GM21717 (cell line): ENCODE measurements at regions not wholly inside any gene's neighbourhood (a gene's known extent, or its start where the extent isn't known, plus 50 kb on each side); places are given as distances from the start of the nearest gene placed in this dataset.
"Not testable (repeated sequence)": the region's sequence is repeated elsewhere in the genome, so short reads cannot be mapped to it uniquely, and the experiment has no call there.

Source experiments
- ATAC-seq: cut with Tn5 transposase; IDR thresholded peaks from one replicate; pipeline ENCODE4 v1.9.1; 2021; ENCODE audit warnings: mild to moderate bottlenecking, moderate library complexity; ENCODE audit not compliant: unreplicated experiment

DNA sequence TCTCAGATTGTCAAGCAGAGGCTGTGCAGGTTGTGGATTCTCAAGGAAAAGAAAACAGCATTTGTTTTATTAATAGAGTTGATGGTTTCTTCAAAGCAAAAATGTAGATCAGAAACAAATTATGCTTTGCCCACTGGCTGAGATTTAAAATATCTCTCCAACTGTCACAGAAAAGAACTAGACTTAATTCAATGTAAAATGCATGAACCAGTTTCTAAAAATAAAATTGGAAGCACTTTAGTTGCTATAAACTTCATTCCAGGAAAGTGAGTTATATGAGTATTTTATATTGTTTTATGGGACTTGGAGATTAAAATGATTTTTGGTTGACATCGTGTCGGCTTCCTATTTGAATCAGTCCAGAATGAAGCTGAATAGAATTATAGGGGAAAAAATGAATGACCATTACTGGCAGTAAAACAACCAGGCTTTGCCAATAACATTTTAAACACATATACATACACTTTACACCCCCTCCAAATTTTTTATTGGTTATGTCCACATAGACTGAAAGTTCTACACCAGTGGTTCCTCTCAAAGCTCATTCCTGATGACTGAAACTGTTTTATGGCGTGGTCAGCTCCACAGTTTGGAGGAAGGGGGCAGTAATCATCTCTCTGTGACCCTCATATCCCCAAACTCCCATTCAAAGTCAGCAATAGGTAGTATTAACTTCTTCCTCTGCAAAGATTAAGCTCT lies 55.5 kb upstream of the DAAM1 start:
- ATAC-seq = no peak

DNA sequence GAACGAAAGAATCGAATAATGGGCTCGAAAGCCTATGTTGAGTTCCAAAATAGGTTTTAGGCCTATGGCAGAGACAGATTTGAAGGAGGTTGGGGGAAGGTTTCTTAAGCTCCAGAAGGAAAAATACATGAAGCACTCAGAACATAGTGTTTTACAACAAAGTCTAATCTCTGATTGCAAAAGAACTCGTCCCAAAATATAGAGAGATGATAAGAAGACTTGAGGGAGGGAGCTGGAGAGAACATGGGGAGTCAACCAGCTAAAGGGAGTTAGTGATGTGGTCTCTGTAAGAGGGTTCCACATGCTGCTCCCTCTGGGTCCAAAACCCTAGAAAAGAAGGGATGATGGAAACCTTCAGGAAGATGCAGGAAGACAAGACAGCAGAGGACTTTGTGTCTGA lies 54.8 kb upstream of the DAAM1 start:
- no peak for ATAC-seq

DNA sequence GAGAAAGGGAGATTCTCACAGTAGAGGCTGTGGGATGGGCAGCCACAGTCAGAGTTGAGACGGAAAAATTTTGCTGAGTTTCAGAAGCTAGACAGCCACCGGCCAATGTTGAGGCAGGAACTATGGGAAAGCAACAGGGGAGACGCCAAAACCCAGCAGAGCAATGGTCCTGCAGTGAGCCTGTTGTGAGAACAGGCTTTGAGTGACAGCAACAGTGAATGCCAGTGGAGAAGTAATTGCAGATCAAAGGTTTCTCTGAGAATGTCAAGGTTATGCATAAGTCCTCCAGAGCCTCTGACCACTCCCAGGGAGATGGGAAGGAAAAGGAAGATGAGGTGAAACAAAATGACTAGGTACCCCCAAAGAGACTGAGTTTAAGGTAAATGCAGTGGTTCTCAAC lies 54.2 kb upstream of the DAAM1 start:
- ATAC-seq = no peak

DNA sequence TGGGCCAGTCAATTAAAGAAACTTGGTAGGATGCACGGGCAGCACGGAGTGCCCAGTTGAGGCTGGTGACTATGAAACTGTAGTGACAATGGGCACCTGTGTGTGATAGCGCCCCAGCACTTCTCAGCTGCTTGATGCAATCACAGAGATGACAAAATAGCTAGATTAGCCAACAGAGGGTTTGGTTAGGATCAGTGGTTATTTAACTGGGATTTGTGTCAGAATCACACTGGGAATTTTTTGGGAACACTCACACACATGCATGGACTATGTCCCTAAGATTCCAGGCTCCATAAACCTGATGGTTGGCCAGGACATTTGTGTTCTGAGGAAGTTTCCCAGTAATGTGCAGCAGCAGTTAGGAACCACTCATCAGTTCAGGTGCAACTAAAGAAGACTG lies 51.2 kb upstream of the DAAM1 start:
- no peak for ATAC-seq

DNA sequence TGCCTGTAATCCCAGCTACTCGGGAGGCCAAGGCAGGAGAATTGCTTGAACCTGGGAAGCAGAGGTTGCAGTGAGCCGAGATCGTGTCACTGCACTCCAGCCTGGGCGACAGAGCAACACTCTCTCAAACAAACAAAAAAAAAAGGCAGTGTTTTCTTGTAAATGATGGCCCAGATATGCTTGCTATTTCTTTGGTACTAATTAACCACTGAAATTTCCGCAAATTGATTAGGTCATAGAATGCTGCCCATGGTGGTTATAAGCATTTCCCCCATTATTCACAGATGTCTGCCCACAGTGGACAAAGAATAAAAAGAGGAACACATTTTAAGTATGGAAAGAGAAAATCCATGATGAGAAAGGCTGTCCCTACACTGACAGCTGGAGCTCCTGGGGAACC lies 49.9 kb upstream of the DAAM1 start:
- ATAC-seq = not testable (repeated sequence)
